ENCODE measurements at regions not wholly inside any gene's neighbourhood (a gene's known extent, or its start where the extent isn't known, plus 50 kb on each side); places are given as distances from the start of the nearest gene placed in this dataset.
"Not testable (repeated sequence)": the region's sequence is repeated elsewhere in the genome, so short reads cannot be mapped to it uniquely, and the experiment has no call there.

DNA sequence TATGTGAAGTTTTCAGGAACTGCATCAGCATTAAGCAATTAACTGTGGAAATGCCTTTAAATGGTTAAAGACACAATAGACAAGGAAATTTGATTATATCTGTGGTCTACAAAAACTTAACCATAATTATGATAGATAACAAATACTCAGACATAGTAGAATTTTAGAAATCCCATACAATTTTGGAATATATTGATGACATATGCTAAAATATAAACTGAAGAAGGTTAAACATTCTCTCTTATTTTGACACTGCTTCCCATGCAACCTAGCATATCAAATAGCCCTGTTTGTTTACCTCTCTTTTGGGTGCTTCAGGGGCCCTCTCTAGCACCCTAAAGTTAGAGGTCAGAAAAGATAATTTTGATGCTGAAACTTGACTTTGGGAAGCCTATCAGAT, 1274.8 kb upstream of the SLC39A10 start:
- H3K27ac ChIP-seq (ENCODE audit: low read length), result no peak overlapping the region
- H3K4me3 ChIP-seq (ENCODE audit: low read length in 2 of 2), result no peak overlapping the region
- H3K9ac ChIP-seq (ENCODE audit: low read length in 2 of 2), result no peak overlapping the region
- H3K27me3 ChIP-seq (ENCODE audit: control insufficient read depth in 1 of 2, insufficient read depth in 2 of 2, low read length in 2 of 2), result no peaks in the 10 kb centered on the region
- H3K9me3 ChIP-seq (ENCODE audit: control insufficient read depth in 2 of 2, low read length in 2 of 2), result no peaks in the 10 kb centered on the region
- H3K36me3 ChIP-seq (ENCODE audit: control insufficient read depth in 2 of 2, insufficient read depth in 2 of 2, low read length in 2 of 2), result no peaks in the 10 kb centered on the region
- H3K4me1 ChIP-seq (ENCODE audit: control insufficient read depth, insufficient read depth, low read length), result no peaks in the 10 kb centered on the region

DNA sequence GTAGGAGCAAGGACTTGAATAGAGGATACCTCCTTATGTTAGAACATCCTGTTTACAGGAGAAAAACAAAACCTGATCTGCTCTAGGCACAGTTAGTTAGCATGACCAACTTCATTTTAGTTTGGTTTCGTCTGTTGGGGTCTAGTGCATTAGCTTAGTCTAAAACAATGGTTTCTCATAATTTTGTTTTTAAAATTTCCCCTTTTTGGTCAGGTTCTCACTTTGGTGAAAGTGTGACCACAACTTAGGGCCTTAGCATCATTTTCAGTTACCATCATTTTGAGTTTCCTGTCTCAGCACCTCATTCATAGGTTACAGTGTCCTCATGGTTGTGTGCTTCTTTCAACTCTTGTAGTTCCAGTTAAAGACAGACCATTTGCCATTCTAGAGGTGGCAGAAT, 1277.0 kb upstream of the SLC39A10 start:
- no peak overlapping the region for H3K27ac ChIP-seq (ENCODE audit: low read length)
- H3K36me3 ChIP-seq (ENCODE audit: control insufficient read depth in 2 of 2, insufficient read depth in 2 of 2, low read length in 2 of 2), result no peaks in the 10 kb centered on the region
- no peaks in the 10 kb centered on the region for H3K4me1 ChIP-seq (ENCODE audit: control insufficient read depth, insufficient read depth, low read length)
- H3K9me3 ChIP-seq (ENCODE audit: control insufficient read depth in 2 of 2, low read length in 2 of 2), result no peaks in the 10 kb centered on the region
- H3K27me3 ChIP-seq (ENCODE audit: control insufficient read depth in 1 of 2, insufficient read depth in 2 of 2, low read length in 2 of 2), result no peaks in the 10 kb centered on the region
- no peak overlapping the region for H3K4me3 ChIP-seq (ENCODE audit: low read length in 2 of 2)
- H3K9ac ChIP-seq (ENCODE audit: low read length in 2 of 2), result no peak overlapping the region

DNA sequence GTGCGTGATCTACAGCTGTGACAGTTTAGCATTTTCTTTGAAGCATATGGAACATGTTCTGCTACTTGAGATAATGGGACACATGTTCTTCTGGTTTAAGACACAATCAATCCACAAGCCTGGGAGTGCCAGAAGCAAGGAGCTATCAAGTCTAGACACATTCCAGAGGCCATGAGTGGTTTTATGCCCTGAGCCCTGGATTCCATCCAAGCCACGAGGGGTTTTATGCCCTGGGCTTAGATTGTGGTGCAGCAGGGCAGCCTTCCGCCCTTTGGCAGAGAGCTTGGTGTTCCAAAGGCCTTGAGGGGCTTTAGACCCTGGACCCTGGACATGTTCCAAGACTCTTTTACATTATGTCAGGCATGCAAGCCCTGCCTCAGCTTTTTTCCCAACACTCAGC, 1289.6 kb upstream of the SLC39A10 start:
- not testable (repeated sequence) for H3K4me3 ChIP-seq (ENCODE audit: low read length in 2 of 2); H3K27me3 ChIP-seq (ENCODE audit: control insufficient read depth in 1 of 2, insufficient read depth in 2 of 2, low read length in 2 of 2); H3K9ac ChIP-seq (ENCODE audit: low read length in 2 of 2); H3K9me3 ChIP-seq (ENCODE audit: control insufficient read depth in 2 of 2, low read length in 2 of 2); H3K4me1 ChIP-seq (ENCODE audit: control insufficient read depth, insufficient read depth, low read length); H3K36me3 ChIP-seq (ENCODE audit: control insufficient read depth in 2 of 2, insufficient read depth in 2 of 2, low read length in 2 of 2); H3K27ac ChIP-seq (ENCODE audit: low read length)

DNA sequence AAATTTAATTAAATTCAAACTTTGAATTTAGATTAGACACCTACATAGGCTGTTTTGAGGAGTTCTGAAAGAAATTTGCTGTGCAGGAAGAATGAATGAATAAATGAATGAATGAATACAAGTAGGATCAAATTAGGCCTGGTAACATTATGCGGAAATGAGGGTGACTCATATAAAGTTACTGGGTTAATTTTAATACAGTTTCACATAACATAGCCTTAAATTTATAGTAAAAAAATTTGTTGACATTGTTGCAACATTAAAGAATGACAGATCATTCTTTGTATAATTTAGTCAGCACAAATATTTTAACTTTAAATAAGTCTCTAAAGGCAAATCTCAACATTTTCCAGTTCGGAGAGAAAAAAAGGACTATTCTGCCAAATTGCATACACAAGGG, 1293.1 kb upstream of the SLC39A10 start:
- H3K9me3 ChIP-seq (ENCODE audit: control insufficient read depth in 2 of 2, low read length in 2 of 2), result peaks cover 0 to 2% of the 10 kb centered on the region in 2 donors
- H3K27ac ChIP-seq (ENCODE audit: low read length), result no peak overlapping the region

DNA sequence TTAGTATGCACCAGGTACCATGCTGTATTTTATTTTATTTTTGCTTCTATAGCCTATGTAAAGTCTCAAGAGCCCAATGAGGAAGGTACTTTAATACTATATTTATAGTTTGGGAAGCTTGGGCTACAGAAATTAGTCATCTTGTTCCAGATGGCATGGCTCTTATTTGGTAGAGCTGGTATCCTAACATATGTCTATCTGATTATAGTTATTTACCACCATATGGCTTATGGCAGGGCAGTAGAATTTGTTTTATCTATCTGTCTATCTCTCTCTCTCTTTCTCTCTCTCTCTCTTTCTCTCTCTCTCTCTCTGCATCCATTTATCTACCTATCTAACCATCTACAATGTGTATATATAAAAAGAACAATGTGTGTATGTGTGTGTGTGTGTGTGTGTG, 1293.7 kb upstream of the SLC39A10 start:
- peaks cover 0 to 2% of the 10 kb centered on the region in 2 donors for H3K9me3 ChIP-seq (ENCODE audit: control insufficient read depth in 2 of 2, low read length in 2 of 2)
- no peak overlapping the region for H3K4me3 ChIP-seq (ENCODE audit: low read length in 2 of 2)
- no peaks in the 10 kb centered on the region for H3K4me1 ChIP-seq (ENCODE audit: control insufficient read depth, insufficient read depth, low read length)
- no peak overlapping the region for H3K9ac ChIP-seq (ENCODE audit: low read length in 2 of 2)
- H3K27ac ChIP-seq (ENCODE audit: low read length), result no peak overlapping the region
- H3K27me3 ChIP-seq (ENCODE audit: control insufficient read depth in 1 of 2, insufficient read depth in 2 of 2, low read length in 2 of 2), result no peaks in the 10 kb centered on the region
- H3K36me3 ChIP-seq (ENCODE audit: control insufficient read depth in 2 of 2, insufficient read depth in 2 of 2, low read length in 2 of 2), result no peaks in the 10 kb centered on the region

More for the DNA sequence above, 1293.1 kb upstream of the SLC39A10 start:
- Histone ChIP-seq H3K36me3 (ENCODE audit: control insufficient read depth in 2 of 2, insufficient read depth in 2 of 2, low read length in 2 of 2) (no peaks in the 10 kb centered on the region), H3K27me3 (ENCODE audit: control insufficient read depth in 1 of 2, insufficient read depth in 2 of 2, low read length in 2 of 2) (no peaks in the 10 kb centered on the region), H3K9ac (ENCODE audit: low read length in 2 of 2) (no peak overlapping the region), H3K4me3 (ENCODE audit: low read length in 2 of 2) (no peak overlapping the region), H3K4me1 (ENCODE audit: control insufficient read depth, insufficient read depth, low read length) (no peaks in the 10 kb centered on the region)

- H3K9me3 ChIP-seq (ENCODE audit: control insufficient read depth in 2 of 2, low read length in 2 of 2), result no peaks in the 10 kb centered on the region
- no peaks in the 10 kb centered on the region for H3K27me3 ChIP-seq (ENCODE audit: control insufficient read depth in 1 of 2, insufficient read depth in 2 of 2, low read length in 2 of 2)
- H3K36me3 ChIP-seq (ENCODE audit: control insufficient read depth in 2 of 2, insufficient read depth in 2 of 2, low read length in 2 of 2), result no peaks in the 10 kb centered on the region
- H3K9ac ChIP-seq (ENCODE audit: low read length in 2 of 2), result no peak overlapping the region
- H3K4me1 ChIP-seq (ENCODE audit: control insufficient read depth, insufficient read depth, low read length), result no peaks in the 10 kb centered on the region
- H3K27ac ChIP-seq (ENCODE audit: low read length), result no peak overlapping the region
- H3K4me3 ChIP-seq (ENCODE audit: low read length in 2 of 2), result no peak overlapping the region
These were observed 1304.5 kb upstream of the SLC39A10 start for GRCh38 chr2:194352505-194352904.

- H3K9me3 ChIP-seq (ENCODE audit: control insufficient read depth in 2 of 2, low read length in 2 of 2), result no peaks in the 10 kb centered on the region
- H3K4me1 ChIP-seq (ENCODE audit: control insufficient read depth, insufficient read depth, low read length), result no peaks in the 10 kb centered on the region
- no peaks in the 10 kb centered on the region for H3K36me3 ChIP-seq (ENCODE audit: control insufficient read depth in 2 of 2, insufficient read depth in 2 of 2, low read length in 2 of 2)
- no peaks in the 10 kb centered on the region for H3K27me3 ChIP-seq (ENCODE audit: control insufficient read depth in 1 of 2, insufficient read depth in 2 of 2, low read length in 2 of 2)
- no peak overlapping the region for H3K9ac ChIP-seq (ENCODE audit: low read length in 2 of 2)
- H3K4me3 ChIP-seq (ENCODE audit: low read length in 2 of 2), result no peak overlapping the region
- no peak overlapping the region for H3K27ac ChIP-seq (ENCODE audit: low read length)
These were observed 1310.8 kb upstream of the SLC39A10 start for GRCh38 chr2:194346193-194346592.

DNA sequence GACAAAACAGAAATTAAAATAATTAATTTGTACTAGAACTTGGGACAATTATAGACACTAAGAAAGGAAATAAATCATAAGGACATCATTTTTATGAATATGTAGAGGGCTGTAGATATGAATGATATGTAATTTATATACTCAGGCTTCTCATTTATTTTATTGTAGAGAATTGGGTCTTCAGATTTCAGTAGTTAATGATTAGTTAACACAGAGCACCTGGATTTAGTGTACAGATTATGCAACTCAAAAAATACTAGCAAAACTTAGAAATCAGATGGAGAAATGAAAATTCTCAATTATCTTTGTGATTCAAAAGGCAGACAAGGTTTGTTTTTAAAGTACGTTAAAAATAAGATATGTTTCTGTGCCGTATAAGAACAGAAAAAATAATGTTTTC, 1311.7 kb upstream of the SLC39A10 start:
- H3K27ac ChIP-seq (ENCODE audit: low read length), result no peak overlapping the region
- no peaks in the 10 kb centered on the region for H3K36me3 ChIP-seq (ENCODE audit: control insufficient read depth in 2 of 2, insufficient read depth in 2 of 2, low read length in 2 of 2)
- H3K4me3 ChIP-seq (ENCODE audit: low read length in 2 of 2), result no peak overlapping the region
- no peaks in the 10 kb centered on the region for H3K4me1 ChIP-seq (ENCODE audit: control insufficient read depth, insufficient read depth, low read length)
- no peak overlapping the region for H3K9ac ChIP-seq (ENCODE audit: low read length in 2 of 2)
- H3K27me3 ChIP-seq (ENCODE audit: control insufficient read depth in 1 of 2, insufficient read depth in 2 of 2, low read length in 2 of 2), result no peaks in the 10 kb centered on the region
- no peaks in the 10 kb centered on the region for H3K9me3 ChIP-seq (ENCODE audit: control insufficient read depth in 2 of 2, low read length in 2 of 2)

DNA sequence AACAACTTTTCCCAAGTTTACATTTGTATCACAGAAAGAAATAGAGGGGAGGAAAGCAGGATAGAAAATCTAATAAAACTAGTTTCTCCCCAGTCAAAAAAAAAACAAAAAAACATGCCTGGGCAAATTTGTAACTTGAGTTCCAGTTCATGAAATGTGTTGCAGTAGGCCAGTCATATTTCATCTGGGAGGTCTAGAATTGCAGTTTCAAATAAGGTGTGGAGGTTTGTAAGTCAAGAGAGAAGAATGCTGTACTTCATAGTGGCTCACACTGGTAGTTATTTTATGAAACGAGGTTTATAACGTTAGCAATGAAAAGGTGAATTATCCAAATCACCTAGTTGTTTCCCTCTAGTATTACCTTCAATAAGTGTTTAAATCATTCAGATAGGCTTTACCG, 1313.9 kb upstream of the SLC39A10 start:
- no peaks in the 10 kb centered on the region for H3K36me3 ChIP-seq (ENCODE audit: control insufficient read depth in 2 of 2, insufficient read depth in 2 of 2, low read length in 2 of 2)
- H3K4me3 ChIP-seq (ENCODE audit: low read length in 2 of 2), result no peak overlapping the region
- no peaks in the 10 kb centered on the region for H3K9me3 ChIP-seq (ENCODE audit: control insufficient read depth in 2 of 2, low read length in 2 of 2)
- no peak overlapping the region for H3K9ac ChIP-seq (ENCODE audit: low read length in 2 of 2)
- no peak overlapping the region for H3K27ac ChIP-seq (ENCODE audit: low read length)
- no peaks in the 10 kb centered on the region for H3K27me3 ChIP-seq (ENCODE audit: control insufficient read depth in 1 of 2, insufficient read depth in 2 of 2, low read length in 2 of 2)
- no peaks in the 10 kb centered on the region for H3K4me1 ChIP-seq (ENCODE audit: control insufficient read depth, insufficient read depth, low read length)

- H3K9ac ChIP-seq (ENCODE audit: low read length in 2 of 2), result no peak overlapping the region
- H3K4me3 ChIP-seq (ENCODE audit: low read length in 2 of 2), result no peak overlapping the region
- H3K27ac ChIP-seq (ENCODE audit: low read length), result no peak overlapping the region
- no peaks in the 10 kb centered on the region for H3K9me3 ChIP-seq (ENCODE audit: control insufficient read depth in 2 of 2, low read length in 2 of 2)
- H3K36me3 ChIP-seq (ENCODE audit: control insufficient read depth in 2 of 2, insufficient read depth in 2 of 2, low read length in 2 of 2), result no peaks in the 10 kb centered on the region
- H3K4me1 ChIP-seq (ENCODE audit: control insufficient read depth, insufficient read depth, low read length), result no peaks in the 10 kb centered on the region
- no peaks in the 10 kb centered on the region for H3K27me3 ChIP-seq (ENCODE audit: control insufficient read depth in 1 of 2, insufficient read depth in 2 of 2, low read length in 2 of 2)
These were observed 1324.1 kb upstream of the SLC39A10 start for GRCh38 chr2:194332799-194333490.

DNA sequence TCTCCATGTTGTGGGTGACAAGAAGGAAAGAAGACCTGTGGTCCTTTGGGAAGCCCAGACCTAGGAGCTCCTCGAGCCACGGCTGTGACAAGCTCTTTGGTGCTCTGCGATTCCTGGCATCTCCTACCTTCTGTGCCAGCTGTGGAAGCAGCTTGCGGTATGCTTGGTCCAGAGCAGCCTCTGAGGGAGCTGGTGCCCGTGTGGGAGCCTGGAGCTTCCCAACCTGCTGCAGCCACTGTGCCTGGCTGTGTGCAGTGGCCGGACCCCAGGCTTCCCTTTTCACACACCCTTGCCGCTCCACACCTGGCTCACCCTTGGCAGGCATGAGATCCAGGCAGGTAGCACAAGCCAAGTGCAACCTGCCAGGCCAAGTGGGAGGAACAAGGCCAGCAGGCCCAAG, 1328.6 kb upstream of the SLC39A10 start:
- no peaks in the 10 kb centered on the region for H3K4me1 ChIP-seq (ENCODE audit: control insufficient read depth, insufficient read depth, low read length)
- H3K4me3 ChIP-seq (ENCODE audit: low read length in 2 of 2), result no peak overlapping the region
- no peak overlapping the region for H3K9ac ChIP-seq (ENCODE audit: low read length in 2 of 2)
- no peaks in the 10 kb centered on the region for H3K9me3 ChIP-seq (ENCODE audit: control insufficient read depth in 2 of 2, low read length in 2 of 2)
- H3K27ac ChIP-seq (ENCODE audit: low read length), result no peak overlapping the region
- H3K36me3 ChIP-seq (ENCODE audit: control insufficient read depth in 2 of 2, insufficient read depth in 2 of 2, low read length in 2 of 2), result no peaks in the 10 kb centered on the region
- no peaks in the 10 kb centered on the region for H3K27me3 ChIP-seq (ENCODE audit: control insufficient read depth in 1 of 2, insufficient read depth in 2 of 2, low read length in 2 of 2)

Data from stomach smooth muscle (tissue), 2 donors.